Breast epithelium (tissue), 4 donors: ENCODE measurements at regions not wholly inside any gene's neighbourhood (a gene's known extent, or its start where the extent isn't known, plus 50 kb on each side); places are given as distances from the start of the nearest gene placed in this dataset.
"Not testable (repeated sequence)": the region's sequence is repeated elsewhere in the genome, so short reads cannot be mapped to it uniquely, and the experiment has no call there.

Experiments
- DNase-seq, 2 donors: peaks; one replicate each; pipeline ENCODE4 v3.0.0-alpha.2; 2019; ENCODE audit warnings: low spot score in 2 of 2
- H3K27ac ChIP-seq, 2 donors: fragments of 200-600 bp; sonication (generic) in 1 of 2; one replicate each; pipeline ENCODE4 v1.5.1; 2016 to 2019; ENCODE audit warnings: mild to moderate bottlenecking in 1 of 2
- H3K27me3 ChIP-seq, 2 donors: fragments of 200-600 bp; sonication (generic) in 1 of 2; one replicate each; pipeline versions ENCODE4 v1.5.1 to v1.6.0; 2017 to 2019; ENCODE audit warnings: control low read depth in 1 of 2, mild to moderate bottlenecking in 1 of 2
- H3K36me3 ChIP-seq: fragments of 200-600 bp; one replicate; pipeline ENCODE4 v1.5.1; 2019
- H3K4me1 ChIP-seq, 2 donors: fragments of 200-600 bp; sonication (generic); one replicate each; pipeline ENCODE4 v1.5.1; 2016 to 2019; ENCODE audit warnings: control low read depth in 1 of 2
- H3K4me3 ChIP-seq, 3 donors: fragments of 200-600 bp; sonication (generic); 1 replicate in 2 of 3; 2 replicates in 1 of 3; pipeline ENCODE4 v1.5.1; 2016 to 2019; ENCODE audit warnings: mild to moderate bottlenecking in 3 of 3, moderate library complexity in 2 of 3
- H3K9me3 ChIP-seq, 2 donors: fragments of 200-600 bp; sonication (generic) in 1 of 2; one replicate each; pipeline ENCODE4 v1.5.1; 2016 to 2019; ENCODE audit warnings: control low read depth in 1 of 2
- CTCF ChIP-seq, 3 donors: fragments of 450-650 bp; IDR thresholded peaks; one replicate each; pipeline ENCODE4 v1.5.1; 2016 to 2017; ENCODE audit warnings: antibody characterized with exemption in 3 of 3, mild to moderate bottlenecking in 3 of 3, moderate library complexity in 3 of 3
- POLR2A ChIP-seq: fragments of 450-650 bp; IDR thresholded peaks from one replicate; pipeline ENCODE4 v1.6.1; 2016; ENCODE audit warnings: antibody characterized with exemption, mild to moderate bottlenecking, moderate library complexity
- POLR2AphosphoS5 ChIP-seq, 3 donors: sonication (generic); formaldehyde crosslinking; IDR thresholded peaks; one replicate each; pipeline ENCODE4 v1.6.1; 2017; ENCODE audit warnings: antibody characterized with exemption in 3 of 3
- intact Hi-C: fragments of 100-400 bp; cut with DNase I; formaldehyde crosslinking; loops from one replicate; pipeline ENCODE4 v1.15.1; 2023; ENCODE audit warnings: low total_unique reads

- Histone ChIP-seq H3K4me3 (no peak overlapping the region), H3K36me3 (no peaks in the 10 kb centered on the region), H3K27me3 (no peaks in the 10 kb centered on the region), H3K27ac (no peak overlapping the region), H3K4me1 (no peaks in the 10 kb centered on the region), H3K9me3 (no peaks in the 10 kb centered on the region)
- intact Hi-C loops: no loop called here
- TF ChIP-seq POLR2A (no peak), POLR2AphosphoS5 (IDR thresholded peaks at IDR 0.05) (no peak)
- DNase-seq: no peak
These were observed 481.6 kb upstream of the HS3ST5 start for GRCh38 chr6:114824409-114824808.

GRCh38 chr6:114816678-114817077 is 473.9 kb upstream of the HS3ST5 start:
- Histone ChIP-seq H3K4me3 (no peak overlapping the region), H3K4me1 (no peaks in the 10 kb centered on the region), H3K27ac (no peak overlapping the region), H3K36me3 (no peaks in the 10 kb centered on the region), H3K27me3 (no peaks in the 10 kb centered on the region), H3K9me3 (no peaks in the 10 kb centered on the region)
- intact Hi-C loops: no loop called here
- DNase-seq: no peak
- TF ChIP-seq CTCF (IDR thresholded peaks at IDR 0.05): no peak

- H3K4me3 ChIP-seq: no peak overlapping the region
- H3K36me3 ChIP-seq: no peaks in the 10 kb centered on the region
- TF ChIP-seq POLR2A (no peak), CTCF (IDR thresholded peaks at IDR 0.05) (no peak), POLR2AphosphoS5 (IDR thresholded peaks at IDR 0.05) (no peak)
- no peaks in the 10 kb centered on the region for H3K4me1 ChIP-seq
- no peaks in the 10 kb centered on the region for H3K27me3 ChIP-seq
- no peaks in the 10 kb centered on the region for H3K9me3 ChIP-seq
- no peak overlapping the region for H3K27ac ChIP-seq
- intact Hi-C loops: no loop called here
- no peak for DNase-seq
These were observed 467.6 kb upstream of the HS3ST5 start for GRCh38 chr6:114810468-114810867.

GRCh38 chr6:114805426-114805825 is 462.6 kb upstream of the HS3ST5 start:
- not testable (repeated sequence) for H3K36me3 ChIP-seq

GRCh38 chr6:114796576-114796975 is 453.8 kb upstream of the HS3ST5 start:
- DNase-seq: no peak
- no peak for TF ChIP-seq POLR2A
- no peak for TF ChIP-seq POLR2AphosphoS5 (IDR thresholded peaks at IDR 0.05)
- TF ChIP-seq CTCF (IDR thresholded peaks at IDR 0.05): no peak
- H3K36me3 ChIP-seq: no peaks in the 10 kb centered on the region
- no peak overlapping the region for H3K4me3 ChIP-seq
- H3K27ac ChIP-seq: no peak overlapping the region
- no peaks in the 10 kb centered on the region for H3K9me3 ChIP-seq
- intact Hi-C loops: no loop called here
- no peaks in the 10 kb centered on the region for H3K4me1 ChIP-seq
- no peaks in the 10 kb centered on the region for H3K27me3 ChIP-seq

More at GRCh38 chr6:114805426-114805825, 462.6 kb upstream of the HS3ST5 start:
- H3K27me3 ChIP-seq, H3K4me1 ChIP-seq, H3K4me3 ChIP-seq, H3K9me3 ChIP-seq, intact Hi-C loops, DNase-seq, H3K27ac ChIP-seq: not testable (repeated sequence)

- H3K27ac ChIP-seq: no peak overlapping the region
- intact Hi-C loops: no loop called here
- no peaks in the 10 kb centered on the region for H3K27me3 ChIP-seq
- no peaks in the 10 kb centered on the region for H3K9me3 ChIP-seq
- H3K4me3 ChIP-seq: no peak overlapping the region
- no peaks in the 10 kb centered on the region for H3K36me3 ChIP-seq
- DNase-seq: no peak
- H3K4me1 ChIP-seq: no peaks in the 10 kb centered on the region
- TF ChIP-seq POLR2AphosphoS5 (IDR thresholded peaks at IDR 0.05) (no peak), CTCF (IDR thresholded peaks at IDR 0.05) (no peak), POLR2A (no peak)
These were observed 450.6 kb upstream of the HS3ST5 start for GRCh38 chr6:114793428-114793827.
